ENCODE measurements at regions not wholly inside any gene's neighbourhood (a gene's known extent, or its start where the extent isn't known, plus 50 kb on each side); places are given as distances from the start of the nearest gene placed in this dataset.

DNA sequence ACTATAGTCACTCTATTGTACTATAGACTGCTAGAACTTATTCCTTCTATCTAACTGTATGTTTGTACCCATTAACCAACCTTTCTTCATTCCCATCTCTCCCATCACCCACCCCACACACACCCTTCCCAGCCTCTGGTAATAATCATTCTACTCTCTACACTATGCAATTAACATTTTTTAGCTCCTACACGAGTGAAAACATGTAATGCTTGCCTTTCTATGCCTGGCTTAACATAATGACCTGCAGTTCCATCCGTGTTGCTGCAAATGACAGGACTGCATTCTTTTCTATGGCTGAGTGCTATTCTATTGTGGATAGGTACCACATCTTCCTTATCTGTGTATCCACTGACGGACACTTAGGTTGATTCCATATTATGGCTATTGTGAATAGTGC lies 95.5 kb downstream of the ALDH8A1 start:
- peaks cover 26% of the 10 kb centered on the region for H3K4me1 ChIP-seq
- Mint-ChIP-seq H3K4me1 (ENCODE audit: low read depth, unreplicated experiment) (peaks cover 11% of the 10 kb centered on the region), H3K27me3 (ENCODE audit: insufficient read depth, unreplicated experiment) (no peaks in the 10 kb centered on the region), H3K36me3 (ENCODE audit: insufficient read depth, unreplicated experiment) (no peaks in the 10 kb centered on the region), H3K4me3 (ENCODE audit: unreplicated experiment) (no peak overlapping the region), H3K27ac (ENCODE audit: unreplicated experiment) (no peak overlapping the region), H3K9me3 (ENCODE audit: unreplicated experiment) (no peaks in the 10 kb centered on the region)
- no TSS peak for BruUV-seq (replicated peaks)
- no peak for DNase-seq
- H3K36me3 ChIP-seq (ENCODE audit: control insufficient read depth, insufficient read depth, low read length): no peaks in the 10 kb centered on the region
- ChIA-PET POLR2A (no interaction called here), CTCF (interaction anchor here (1.2 kb wide), 1 partner anchor 28 kb away, joined by 3 read pairs; no protein-coding TSS in a partner anchor)
- no peak overlapping the region for H3K4me3 ChIP-seq (ENCODE audit: low read depth, low read length)
- no peaks in the 10 kb centered on the region for H3K9me3 ChIP-seq
- no peaks in the 10 kb centered on the region for H3K27me3 ChIP-seq (replicated peaks; ENCODE audit: control insufficient read depth, insufficient read depth, low read length)
- intact Hi-C loops (cut with micrococcal nuclease; ENCODE audit: unreplicated experiment): no loop called here
- TF ChIP-seq, protein P1, sequence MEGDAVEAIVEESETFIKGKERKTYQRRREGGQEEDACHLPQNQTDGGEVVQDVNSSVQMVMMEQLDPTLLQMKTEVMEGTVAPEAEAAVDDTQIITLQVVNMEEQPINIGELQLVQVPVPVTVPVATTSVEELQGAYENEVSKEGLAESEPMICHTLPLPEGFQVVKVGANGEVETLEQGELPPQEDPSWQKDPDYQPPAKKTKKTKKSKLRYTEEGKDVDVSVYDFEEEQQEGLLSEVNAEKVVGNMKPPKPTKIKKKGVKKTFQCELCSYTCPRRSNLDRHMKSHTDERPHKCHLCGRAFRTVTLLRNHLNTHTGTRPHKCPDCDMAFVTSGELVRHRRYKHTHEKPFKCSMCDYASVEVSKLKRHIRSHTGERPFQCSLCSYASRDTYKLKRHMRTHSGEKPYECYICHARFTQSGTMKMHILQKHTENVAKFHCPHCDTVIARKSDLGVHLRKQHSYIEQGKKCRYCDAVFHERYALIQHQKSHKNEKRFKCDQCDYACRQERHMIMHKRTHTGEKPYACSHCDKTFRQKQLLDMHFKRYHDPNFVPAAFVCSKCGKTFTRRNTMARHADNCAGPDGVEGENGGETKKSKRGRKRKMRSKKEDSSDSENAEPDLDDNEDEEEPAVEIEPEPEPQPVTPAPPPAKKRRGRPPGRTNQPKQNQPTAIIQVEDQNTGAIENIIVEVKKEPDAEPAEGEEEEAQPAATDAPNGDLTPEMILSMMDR (IDR thresholded peaks at IDR 0.05; ENCODE audit: insufficient read depth in 1 of 2, low read depth in 1 of 2, low read length in 1 of 2, severe bottlenecking in 1 of 2, unreplicated experiment in 1 of 2): no peak

DNA sequence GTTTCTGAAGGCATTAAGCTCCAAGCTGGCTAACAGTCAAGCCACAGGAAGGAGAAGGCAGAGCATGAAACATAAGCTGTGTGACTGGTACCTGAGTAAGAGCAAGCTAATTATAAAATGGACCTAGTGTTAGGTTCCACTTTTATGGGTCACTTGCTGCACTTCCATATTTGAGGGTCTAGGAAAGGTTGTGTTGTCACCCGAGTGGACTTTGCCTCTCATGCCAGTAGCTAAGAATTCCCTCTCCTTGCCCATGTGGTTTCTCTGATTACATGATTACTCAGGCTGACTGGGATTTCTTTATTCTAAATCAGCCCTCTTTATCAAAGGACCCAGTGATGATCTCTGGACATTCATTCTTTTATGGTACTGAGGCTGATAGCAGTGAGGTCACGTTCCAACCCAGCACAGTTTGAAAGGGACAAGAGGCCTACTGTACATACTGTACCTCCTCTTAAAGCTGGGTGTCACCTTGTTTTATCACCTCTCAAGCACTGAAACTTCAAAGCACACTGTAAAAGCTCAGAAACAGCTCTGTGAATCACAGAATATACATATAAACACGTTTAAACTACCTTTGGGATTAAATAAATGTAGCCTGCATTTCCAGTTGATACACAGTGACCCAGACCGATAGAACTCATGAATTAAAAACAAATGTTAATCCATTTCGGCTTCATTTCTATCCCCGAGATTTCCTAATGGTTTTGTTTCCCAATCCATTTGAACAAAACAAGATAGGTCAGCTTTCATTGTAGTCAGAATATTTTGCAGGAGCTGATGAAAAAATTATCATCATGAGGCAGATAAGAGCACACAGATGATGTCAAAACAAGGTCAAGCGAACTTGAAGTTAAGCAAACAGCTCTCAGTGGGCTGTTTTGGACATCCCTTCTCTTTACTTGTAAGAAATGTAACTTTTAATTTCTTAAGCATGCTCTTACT lies 96.5 kb downstream of the ALDH8A1 start:
- no peak overlapping the region for H3K27ac Mint-ChIP-seq (ENCODE audit: unreplicated experiment)
- POLR2A ChIA-PET: interaction anchor here (0.6 kb wide), 1 partner anchor 677 kb away, joined by 3 read pairs; no protein-coding TSS in a partner anchor
- Histone ChIP-seq H3K9me3 (no peaks in the 10 kb centered on the region), H3K4me1 (peaks cover 26% of the 10 kb centered on the region), H3K27me3 (replicated peaks; ENCODE audit: control insufficient read depth, insufficient read depth, low read length) (no peaks in the 10 kb centered on the region), H3K36me3 (ENCODE audit: control insufficient read depth, insufficient read depth, low read length) (no peaks in the 10 kb centered on the region), H3K4me3 (ENCODE audit: low read depth, low read length) (no peak overlapping the region)
- peak; percentile 20 to 71 for DNase-seq
- H3K27me3 Mint-ChIP-seq (ENCODE audit: insufficient read depth, unreplicated experiment): no peaks in the 10 kb centered on the region
- no TSS peak for BruUV-seq (replicated peaks)
- no peak overlapping the region for H3K4me3 Mint-ChIP-seq (ENCODE audit: unreplicated experiment)
- no peaks in the 10 kb centered on the region for H3K9me3 Mint-ChIP-seq (ENCODE audit: unreplicated experiment)
- intact Hi-C loops (cut with micrococcal nuclease; ENCODE audit: unreplicated experiment): no loop called here
- TF ChIP-seq, protein P1 (IDR thresholded peaks at IDR 0.05; ENCODE audit: insufficient read depth in 1 of 2, low read depth in 1 of 2, low read length in 1 of 2, severe bottlenecking in 1 of 2, unreplicated experiment in 1 of 2): no peak
- H3K36me3 Mint-ChIP-seq (ENCODE audit: insufficient read depth, unreplicated experiment): no peaks in the 10 kb centered on the region
- H3K4me1 Mint-ChIP-seq (ENCODE audit: low read depth, unreplicated experiment): peaks cover 11% of the 10 kb centered on the region
- CTCF ChIA-PET: interaction anchor here (1.2 kb wide), 1 partner anchor 29 kb away, joined by 3 read pairs; no protein-coding TSS in a partner anchor

DNA sequence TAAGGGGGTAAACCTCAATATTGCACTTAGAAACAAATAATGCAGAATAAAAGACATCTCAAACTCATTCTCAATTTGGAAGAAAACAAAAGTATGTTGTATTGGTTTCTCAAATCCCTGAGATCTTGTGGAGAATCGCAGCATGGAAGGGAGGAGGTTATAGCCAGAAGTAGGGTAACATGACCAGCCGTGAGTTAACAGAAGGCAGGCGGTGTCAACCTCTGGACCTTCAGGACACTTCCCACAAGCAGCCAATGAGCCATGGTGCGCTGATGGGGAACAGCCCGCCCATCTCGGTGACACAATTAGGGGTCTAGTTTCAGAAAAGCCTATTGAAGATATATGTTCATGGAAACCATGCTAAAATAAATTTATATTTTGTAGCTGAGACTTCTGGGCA lies 98.4 kb downstream of the ALDH8A1 start:
- Mint-ChIP-seq H3K9me3 (ENCODE audit: unreplicated experiment) (no peaks in the 10 kb centered on the region), H3K4me1 (ENCODE audit: low read depth, unreplicated experiment) (peaks cover 17% of the 10 kb centered on the region), H3K36me3 (ENCODE audit: insufficient read depth, unreplicated experiment) (no peaks in the 10 kb centered on the region), H3K27me3 (ENCODE audit: insufficient read depth, unreplicated experiment) (no peaks in the 10 kb centered on the region), H3K27ac (ENCODE audit: unreplicated experiment) (no peak overlapping the region), H3K4me3 (ENCODE audit: unreplicated experiment) (no peak overlapping the region)
- Histone ChIP-seq H3K36me3 (ENCODE audit: control insufficient read depth, insufficient read depth, low read length) (no peaks in the 10 kb centered on the region), H3K9me3 (no peaks in the 10 kb centered on the region), H3K4me3 (ENCODE audit: low read depth, low read length) (no peak overlapping the region), H3K27me3 (replicated peaks; ENCODE audit: control insufficient read depth, insufficient read depth, low read length) (no peaks in the 10 kb centered on the region), H3K4me1 (peaks cover 26% of the 10 kb centered on the region)
- DNase-seq: no peak
- ChIA-PET CTCF (no interaction called here), POLR2A (no interaction called here)
- TF ChIP-seq, protein P1 (IDR thresholded peaks at IDR 0.05; ENCODE audit: insufficient read depth in 1 of 2, low read depth in 1 of 2, low read length in 1 of 2, severe bottlenecking in 1 of 2, unreplicated experiment in 1 of 2): no peak
- intact Hi-C loops (cut with micrococcal nuclease; ENCODE audit: unreplicated experiment): no loop called here
- BruUV-seq (replicated peaks): no TSS peak

All from Caco-2 (cell line).